ENCODE measurements at regions not wholly inside any gene's neighbourhood (a gene's known extent, or its start where the extent isn't known, plus 50 kb on each side); places are given as distances from the start of the nearest gene placed in this dataset.

- no peak for DNase-seq
Observed at GRCh38 chr10:117884592-117884991, 162.1 kb downstream of the RAB11FIP2 start.

GRCh38 chr10:117885206-117885829 is 161.4 kb downstream of the RAB11FIP2 start:
- no peak for DNase-seq

DNA sequence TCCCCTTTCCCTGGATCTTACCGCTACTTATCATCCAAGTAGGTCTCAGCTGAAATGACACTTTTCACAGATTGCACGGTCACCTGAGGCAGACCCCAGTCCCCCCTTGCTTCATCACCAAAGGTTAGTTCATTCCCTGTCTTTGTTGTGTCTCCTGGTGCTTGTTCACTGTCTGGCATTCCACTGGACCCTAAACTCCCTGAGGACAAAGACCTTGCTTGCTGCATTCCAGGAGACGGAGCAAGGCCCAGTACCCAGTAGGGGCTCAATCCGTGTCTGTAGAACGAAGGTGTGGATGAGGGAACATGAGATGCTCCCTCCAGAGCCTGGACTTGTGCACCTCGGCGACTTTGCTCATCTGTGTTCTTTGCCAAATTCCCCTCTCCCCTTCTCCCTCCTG is 160.0 kb downstream of the RAB11FIP2 start:
- no peak for DNase-seq

GRCh38 chr10:117889664-117890063 is 157.1 kb downstream of the RAB11FIP2 start:
- DNase-seq: no peak

GRCh38 chr10:117892681-117893220 is 154.0 kb downstream of the RAB11FIP2 start:
- no peak for DNase-seq

- DNase-seq: no peak
Observed at GRCh38 chr10:117894339-117894738, 152.4 kb downstream of the RAB11FIP2 start.

GRCh38 chr10:117896517-117896916 is 150.2 kb downstream of the RAB11FIP2 start:
- no peak for DNase-seq

DNA sequence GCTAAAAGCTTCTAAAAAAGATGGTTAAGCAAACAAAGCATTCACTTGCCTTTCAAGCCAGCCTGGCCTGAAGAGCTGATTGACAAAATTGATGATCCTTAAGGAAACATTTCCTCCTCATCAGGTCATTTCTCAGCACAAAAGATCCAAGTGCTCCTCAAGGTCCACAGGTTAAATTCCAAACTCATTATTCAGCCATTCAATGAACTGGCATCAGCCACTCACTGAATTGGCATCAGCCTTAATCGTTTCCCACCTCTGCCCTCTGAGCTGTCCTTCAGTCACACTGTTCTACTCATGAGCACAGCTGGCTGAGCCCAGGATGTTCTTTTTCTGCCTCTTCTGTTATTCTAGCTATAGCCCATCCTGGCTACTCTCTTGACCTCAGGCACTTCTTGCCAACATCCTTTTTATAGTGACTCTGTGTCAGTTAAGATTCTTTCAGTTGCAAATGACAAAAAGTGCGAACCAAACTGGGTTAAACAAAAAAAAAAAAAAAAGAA is 147.5 kb downstream of the RAB11FIP2 start:
- DNase-seq: no peak

DNA sequence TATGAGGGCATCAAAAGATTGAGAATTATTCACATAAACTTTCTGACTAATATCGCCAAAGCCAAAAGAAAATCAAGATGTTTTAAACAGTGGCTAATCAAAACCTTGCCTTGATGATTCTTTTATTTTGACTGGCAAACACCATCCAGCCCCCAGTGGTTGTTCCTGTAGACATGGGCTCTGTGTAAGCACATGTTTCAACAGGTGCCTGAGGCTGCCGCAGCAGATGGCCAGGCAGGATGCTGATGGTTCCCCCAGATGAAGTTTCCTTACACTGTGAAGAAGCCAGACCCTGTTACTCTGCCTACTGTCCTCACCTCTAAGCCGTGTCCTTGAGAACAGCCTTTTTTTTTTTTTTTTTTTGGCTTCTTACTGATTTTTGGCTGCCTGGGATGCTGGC is 146.5 kb downstream of the RAB11FIP2 start:
- DNase-seq: no peak

DNA sequence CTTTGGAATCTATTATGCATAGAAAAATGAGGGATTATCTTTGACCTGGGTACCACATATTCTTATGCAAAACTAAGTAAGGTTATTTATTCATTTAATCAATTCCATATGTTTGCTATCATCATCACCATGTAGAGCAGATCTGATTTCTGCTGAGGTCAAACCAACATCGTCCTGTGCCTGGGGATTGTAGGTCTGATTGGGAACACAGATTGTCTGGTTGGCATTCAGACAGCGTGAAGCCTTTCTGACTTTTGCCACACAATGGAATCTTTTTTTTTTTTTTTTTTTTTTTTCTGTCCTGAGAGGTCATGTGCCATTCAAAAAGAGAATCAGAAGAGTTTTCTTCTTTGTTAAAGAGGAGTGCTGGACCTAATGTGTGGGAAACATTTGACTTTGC is 142.9 kb downstream of the RAB11FIP2 start:
- no peak for DNase-seq

GRCh38 chr10:117905404-117905803 is 141.3 kb downstream of the RAB11FIP2 start:
- no peak for DNase-seq

DNA sequence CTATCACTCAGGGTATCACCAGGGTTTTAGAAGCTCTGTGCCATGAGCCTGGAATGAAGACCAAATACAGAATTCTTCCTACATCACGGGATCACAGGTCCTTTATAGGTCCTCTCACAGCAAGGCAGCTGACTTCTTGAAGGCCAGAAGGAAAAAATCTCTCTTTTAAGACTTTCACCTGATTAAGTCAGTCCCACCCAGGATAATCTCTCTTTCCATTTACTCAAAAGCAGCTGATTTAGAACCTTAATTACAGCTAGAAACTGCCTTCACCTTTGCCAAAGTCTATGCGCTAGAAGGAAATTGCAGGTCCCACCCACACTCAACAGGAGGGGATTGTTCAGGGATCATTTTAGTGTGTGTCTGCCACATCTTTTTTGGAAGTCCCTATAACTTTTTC is 135.1 kb downstream of the RAB11FIP2 start:
- DNase-seq: no peak

- DNase-seq: no peak
Observed at GRCh38 chr10:117914334-117914733, 132.4 kb downstream of the RAB11FIP2 start.

- DNase-seq: no peak
Observed at GRCh38 chr10:117920956-117921355, 125.8 kb downstream of the RAB11FIP2 start.

- DNase-seq: no peak
Observed at GRCh38 chr10:117921421-117921820, 125.3 kb downstream of the RAB11FIP2 start.

DNA sequence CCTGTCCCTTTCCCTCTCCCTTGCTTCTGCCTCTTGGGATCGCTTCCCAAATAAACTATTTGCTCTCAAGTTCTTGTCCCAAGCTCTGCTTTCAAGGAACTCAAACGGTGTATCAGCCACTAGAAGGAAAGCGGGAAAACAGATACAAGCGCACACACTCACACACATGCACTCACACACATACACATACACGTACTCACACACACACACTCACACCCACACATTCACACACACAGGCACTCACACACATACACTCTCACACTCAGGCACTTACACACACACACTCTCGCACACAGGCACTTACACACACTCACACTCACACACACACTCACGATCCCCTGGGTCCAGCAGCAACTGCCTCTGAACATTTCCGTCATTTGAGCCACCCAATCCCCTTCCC is 121.9 kb downstream of the RAB11FIP2 start:
- no peak for DNase-seq

DNA sequence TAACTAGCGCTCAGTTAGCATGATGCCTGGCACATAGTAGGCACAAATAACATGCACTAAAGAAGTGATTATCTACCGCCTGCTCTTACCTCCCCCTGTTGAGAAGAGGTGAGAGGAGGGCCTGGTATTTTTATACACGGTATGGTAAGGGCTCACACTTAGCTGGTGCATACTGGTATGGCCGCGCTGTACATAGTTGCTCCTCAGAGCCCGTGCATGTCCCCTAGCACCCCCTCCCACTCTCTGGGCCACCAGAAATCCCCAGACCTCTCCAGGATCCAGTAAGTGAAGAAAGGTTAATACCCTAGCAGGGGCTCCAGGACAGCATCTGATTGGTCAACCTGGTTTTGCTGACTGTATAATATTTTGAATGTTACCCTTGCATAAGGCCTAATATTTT is 121.4 kb downstream of the RAB11FIP2 start:
- DNase-seq: no peak

GRCh38 chr10:117926491-117926890 is 120.2 kb downstream of the RAB11FIP2 start:
- no peak for DNase-seq

DNA sequence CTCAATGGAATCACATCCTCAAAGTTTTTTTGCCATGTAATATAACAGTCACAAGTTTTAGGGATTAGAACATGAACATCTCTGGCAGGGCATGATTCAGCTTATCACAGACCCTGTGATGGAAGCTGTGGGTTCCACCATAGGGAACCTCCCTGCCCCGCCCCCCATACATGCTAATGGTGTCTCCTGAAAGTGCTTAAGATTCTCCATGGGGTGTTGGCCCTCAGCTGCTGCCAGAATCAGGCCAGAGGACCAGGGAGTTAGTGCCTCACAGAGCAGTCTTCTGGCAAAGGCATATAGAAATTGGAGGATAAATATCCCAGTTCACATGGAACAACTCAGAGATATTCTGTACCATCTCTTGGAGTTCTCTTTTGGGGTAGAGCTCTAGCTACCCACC is 119.4 kb downstream of the RAB11FIP2 start:
- no peak for DNase-seq

GRCh38 chr10:117927871-117928270 is 118.9 kb downstream of the RAB11FIP2 start:
- no peak for DNase-seq

- DNase-seq: no peak
Observed at GRCh38 chr10:117928281-117928680, 118.5 kb downstream of the RAB11FIP2 start.

GRCh38 chr10:117928741-117929140 is 118.0 kb downstream of the RAB11FIP2 start:
- no peak for DNase-seq

DNA sequence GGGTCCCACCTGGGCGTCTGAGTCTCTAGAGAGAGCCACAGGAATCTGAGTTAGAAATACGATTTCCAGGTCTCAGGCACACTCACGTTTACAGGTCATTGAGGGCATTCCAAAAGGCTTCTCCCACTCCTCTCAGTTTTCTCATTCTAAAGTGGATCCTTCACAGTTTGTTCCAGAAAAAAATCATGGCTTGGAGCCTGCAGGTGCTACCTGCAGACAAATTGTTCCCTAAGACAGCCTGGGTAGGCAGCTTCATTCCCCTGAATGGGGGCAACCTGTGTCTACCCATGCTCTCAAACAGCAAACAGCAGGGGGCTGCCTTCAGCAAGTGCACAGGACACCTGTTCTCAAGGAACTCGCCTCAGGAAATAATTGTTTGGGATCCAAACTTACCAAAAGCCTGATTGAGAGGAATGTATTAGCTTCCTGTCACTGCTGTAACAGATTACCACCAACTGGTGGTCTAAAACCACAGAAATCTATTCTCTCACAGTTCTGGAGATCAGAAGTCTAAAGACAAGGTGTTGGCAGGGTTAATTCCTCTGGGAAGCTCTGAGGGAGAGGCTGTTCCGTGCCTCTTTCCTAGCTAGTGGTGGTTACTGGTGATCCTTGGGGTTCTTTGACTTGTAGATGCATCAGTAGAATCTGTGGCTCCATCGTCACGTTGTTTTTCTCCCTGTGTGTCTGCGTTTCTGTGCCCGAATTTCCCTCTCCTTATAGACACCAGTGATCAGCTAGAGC is 117.2 kb downstream of the RAB11FIP2 start:
- no peak for DNase-seq

DNA sequence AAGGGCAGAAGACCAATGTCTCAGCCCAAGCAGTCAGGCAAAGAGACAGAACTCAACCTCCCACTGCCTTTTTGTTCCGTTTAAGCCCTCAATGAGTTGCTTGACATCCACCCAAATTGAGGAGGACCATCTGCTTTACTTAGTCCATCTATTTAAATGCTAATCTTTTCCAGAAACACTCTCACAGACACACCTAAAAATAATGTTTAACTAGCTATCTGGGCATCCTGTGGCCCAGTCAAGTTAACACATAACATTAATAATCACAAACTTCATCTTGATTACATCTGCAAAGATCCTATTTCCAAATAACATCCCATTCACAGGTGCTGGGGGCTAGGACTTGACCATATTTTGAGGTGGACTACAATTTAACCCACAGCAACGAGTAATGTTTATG is 115.7 kb downstream of the RAB11FIP2 start:
- no peak for DNase-seq

Data from NCI-H1417 treated with DMSO at 0.1 percent for 48 hours (cell line).